Left renal pelvis (tissue), 4 donors: ENCODE measurements at regions not wholly inside any gene's neighbourhood (a gene's known extent, or its start where the extent isn't known, plus 50 kb on each side); places are given as distances from the start of the nearest gene placed in this dataset.
"Not testable (repeated sequence)": the region's sequence is repeated elsewhere in the genome, so short reads cannot be mapped to it uniquely, and the experiment has no call there.

ENCODE experiments used
- DNase-seq, 4 donors: peaks; one replicate each; pipeline ENCODE4 v3.0.0-alpha.2; 2013; ENCODE audit warnings: low read depth in 4 of 4, low spot score in 3 of 4

DNA sequence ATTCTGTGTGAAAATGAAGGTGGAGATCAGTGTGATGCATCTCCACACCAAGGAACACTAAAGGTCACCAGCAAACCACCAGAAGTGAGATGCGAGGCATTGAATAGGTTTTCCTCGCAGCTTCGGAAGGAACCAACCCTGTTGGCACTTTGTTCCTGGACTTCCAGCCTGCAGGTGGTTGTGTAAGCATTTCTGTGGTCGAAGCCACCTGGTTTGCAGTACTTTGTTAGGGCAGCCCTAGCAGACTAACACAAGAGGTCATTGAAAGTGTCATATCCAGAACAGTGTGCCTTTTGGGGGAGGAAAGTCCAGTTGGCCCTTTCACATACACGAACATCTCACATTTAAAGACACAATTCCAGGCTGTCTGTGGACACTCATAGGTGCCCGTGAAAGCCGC lies 237.2 kb upstream of the PLGLB1 start:
- not testable (repeated sequence) for DNase-seq

DNA sequence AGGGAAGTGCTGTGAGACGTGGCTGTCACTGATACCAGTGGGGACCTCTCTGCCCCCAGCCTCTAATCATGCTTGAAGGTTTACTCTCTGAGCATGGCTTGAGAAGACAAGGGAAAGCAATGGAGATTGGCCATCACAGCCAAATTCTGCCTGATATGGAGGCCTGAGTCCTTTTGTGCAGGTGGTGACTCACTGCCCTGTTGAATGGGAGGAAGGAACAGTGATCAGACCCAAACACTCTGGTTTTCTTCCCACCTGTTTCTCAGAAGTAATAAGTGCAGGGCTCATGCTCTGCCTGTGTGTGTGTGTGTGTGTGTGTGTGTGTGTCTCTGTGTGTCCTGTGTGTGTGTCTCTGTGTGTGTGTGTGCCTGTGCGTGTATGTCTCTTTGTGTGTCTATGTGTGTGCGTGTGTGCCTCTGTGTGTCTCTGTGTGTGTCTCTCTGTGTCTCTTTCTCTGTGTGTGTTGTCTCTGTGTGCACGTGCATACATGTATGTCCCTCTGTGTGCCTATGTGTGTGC lies 240.6 kb upstream of the PLGLB1 start:
- DNase-seq = not testable (repeated sequence)

DNA sequence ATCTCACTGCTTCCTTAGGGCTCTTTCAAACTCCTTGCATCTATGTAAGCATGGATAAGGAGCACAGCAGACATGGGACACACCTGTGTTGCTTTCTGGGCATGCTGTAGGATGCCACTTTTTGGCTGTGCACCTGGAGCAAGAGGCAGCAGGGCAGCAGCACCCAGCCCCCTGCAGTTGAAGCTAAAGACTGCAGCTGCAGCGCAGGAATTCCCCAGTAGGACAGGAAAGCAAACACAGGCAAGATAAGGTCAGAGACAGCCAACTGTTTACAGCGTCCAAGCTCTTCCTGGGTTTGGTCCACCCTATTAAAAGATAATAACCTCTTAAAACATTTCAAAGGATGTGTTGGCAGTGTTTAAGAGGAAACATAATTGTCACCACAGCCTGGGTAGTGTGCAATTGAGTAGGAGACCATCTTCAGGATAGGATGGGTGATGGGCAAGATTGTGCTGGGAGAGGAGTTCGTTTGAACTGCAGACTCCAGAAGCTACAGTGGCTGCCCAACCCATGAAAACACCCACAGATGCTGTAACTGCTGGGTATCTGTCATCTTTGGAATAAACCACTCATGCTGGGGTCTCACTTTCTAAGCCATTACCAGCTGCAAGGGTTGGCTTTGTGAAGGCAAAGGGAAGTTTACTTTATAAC lies 242.3 kb upstream of the PLGLB1 start:
- DNase-seq = not testable (repeated sequence)

DNA sequence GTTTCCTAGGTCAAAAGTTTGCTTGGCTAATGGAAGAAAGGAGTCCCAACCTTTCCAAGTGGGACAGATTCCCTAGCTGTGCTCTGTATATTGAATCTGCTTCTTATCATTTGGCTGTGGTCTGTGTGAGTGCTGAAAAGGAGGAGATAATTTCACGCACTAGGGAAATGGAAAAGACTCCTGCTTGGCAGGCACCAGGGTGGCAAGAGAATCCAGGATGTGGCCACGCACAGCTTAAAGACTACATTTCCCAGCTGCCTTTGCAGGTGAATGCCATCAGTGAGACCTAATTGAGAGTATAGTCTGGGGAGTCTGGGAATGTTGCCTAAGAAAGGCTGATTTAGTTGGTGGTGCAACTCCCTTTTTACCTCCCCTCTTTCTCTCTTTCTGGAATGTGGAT lies 253.5 kb upstream of the PLGLB1 start:
- DNase-seq = not testable (repeated sequence)

DNA sequence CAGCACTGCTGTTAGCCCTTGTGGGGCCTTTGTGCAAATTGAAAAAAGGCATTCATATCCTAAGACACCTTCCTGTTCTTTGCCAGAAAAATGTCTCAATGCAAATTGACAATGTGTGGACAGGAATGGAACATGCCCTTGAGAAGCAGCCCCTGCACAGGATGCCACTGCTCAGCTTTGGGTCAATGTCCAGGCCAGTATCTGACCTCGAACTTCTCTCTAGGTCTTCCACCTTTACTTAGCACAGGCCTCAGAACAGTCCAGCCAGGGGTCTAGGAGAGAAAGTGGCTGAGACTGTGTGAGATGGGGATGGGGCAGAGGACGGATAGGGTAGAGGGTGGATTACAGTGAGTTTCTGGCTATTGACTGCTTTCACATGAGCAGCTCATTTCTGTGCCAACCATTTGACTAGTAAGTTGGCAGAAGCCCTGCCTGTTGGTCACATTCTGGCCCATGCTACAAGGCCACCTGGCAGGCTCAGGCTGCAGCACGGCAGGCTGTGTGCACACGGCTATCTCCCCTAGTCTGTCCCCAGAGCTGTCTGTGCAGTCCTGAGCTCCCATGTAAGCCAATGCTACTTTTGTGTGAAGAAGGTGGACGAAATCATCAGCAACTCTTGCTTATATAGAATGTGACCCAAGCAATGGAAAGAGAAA lies 254.5 kb upstream of the PLGLB1 start:
- not testable (repeated sequence) for DNase-seq

DNA sequence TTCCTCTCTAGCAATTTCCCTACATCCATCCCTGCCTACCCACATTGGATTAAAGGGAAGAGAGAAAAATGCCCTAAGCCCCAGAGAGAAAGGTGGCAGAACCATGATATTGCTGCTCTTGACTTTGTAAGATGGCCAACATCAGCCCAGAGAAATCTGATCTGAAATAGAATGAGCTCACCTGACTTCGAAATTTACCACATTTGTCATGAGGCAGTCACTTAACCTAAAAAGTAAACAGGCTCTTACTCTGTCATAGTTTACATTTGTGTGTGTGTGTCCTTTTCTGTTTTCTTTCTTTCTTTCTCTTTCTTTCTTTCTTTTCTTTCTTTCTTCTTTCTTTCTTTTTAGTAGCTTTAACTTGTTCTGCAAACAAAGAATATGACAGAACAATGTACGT lies 255.0 kb upstream of the PLGLB1 start:
- not testable (repeated sequence) for DNase-seq

DNA sequence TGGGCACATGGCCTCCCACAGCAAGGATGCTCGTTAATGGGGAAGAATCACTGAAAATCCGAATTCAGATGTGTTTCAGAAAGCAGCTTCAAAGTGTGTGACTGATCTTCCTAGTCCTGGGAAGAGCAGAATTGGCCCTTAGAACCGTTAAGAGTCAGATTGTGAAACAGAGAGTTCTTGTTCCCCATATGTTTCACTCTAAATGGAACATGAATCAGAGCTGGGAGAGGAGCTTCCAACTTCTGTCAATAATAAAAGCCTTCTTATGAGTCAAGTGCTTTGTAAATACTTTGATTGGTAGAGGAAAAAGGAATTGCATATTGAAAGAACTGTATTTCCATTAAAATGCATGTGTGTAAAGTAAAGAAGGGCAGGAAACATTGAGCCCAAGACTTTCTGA lies 256.1 kb upstream of the PLGLB1 start:
- DNase-seq = not testable (repeated sequence)

DNA sequence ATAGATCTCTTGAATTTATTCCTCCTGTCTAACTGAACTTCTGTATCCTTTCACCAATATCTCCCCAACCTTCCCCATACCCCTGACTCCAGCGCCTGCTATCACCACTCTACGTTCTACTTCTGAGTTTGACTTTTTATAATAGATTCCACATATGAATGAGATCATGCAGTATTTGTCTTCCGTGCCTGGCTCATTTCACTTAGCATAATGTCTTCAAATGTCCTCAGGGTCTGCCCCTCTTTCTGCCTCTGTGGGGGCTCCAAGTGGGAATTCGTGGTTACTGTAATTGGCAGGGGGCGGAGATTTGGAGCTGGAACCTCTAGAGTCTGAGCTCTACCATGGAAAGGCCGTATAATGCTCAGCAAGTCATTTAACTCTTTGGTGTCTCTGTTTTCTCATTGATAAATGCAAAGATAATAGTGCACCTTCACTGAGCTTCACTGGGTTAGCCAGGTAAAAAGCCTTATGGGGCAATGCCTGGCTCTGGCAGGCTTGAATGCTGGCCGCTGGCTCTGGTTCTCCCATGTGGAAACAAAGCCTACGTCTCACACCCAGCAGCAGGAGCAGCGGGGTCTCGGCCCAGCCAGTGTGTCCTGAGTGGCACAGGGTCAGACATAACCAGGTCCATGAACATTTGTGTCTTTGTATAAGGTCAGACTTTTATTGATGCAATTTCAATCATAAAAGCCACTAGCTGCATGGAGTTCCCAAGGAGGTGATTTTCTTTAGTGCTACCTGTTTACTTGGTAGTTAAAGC lies 259.1 kb upstream of the PLGLB1 start:
- DNase-seq = not testable (repeated sequence)

DNA sequence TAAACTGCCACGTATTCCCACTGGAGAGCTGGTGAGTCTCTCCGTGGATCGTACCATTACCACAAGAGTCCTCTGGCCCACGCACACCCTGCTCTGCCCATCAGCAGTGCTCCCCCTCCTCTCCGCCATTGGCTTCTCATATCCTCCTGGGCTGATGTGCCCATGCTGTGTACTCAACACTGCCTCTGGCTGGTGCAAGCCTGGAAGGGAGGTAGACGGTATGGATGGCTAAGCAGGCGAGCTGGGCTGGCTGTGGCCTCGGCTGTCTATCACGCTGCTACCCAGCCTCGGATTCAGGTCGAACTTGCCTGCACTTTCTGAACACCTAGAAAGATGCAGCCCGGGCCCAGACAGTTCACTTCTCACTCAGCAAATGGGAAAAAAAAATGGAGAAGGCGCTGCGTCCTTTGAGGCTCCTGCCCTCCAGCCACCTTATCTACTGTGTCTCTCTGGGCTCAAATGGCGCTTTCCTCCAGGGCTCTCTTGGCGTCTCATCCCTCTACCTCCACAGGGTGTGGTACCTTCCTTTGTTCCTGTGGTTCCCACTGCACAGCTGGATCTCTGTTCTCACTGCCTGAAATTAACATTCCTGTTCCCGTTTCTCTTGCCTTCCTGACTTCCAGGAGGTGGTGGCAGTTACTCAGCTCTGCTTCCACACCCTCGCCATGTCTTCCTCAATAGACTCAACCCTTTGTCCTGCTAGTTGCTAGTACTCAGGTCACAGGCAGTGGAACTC lies 262.3 kb upstream of the PLGLB1 start:
- not testable (repeated sequence) for DNase-seq

DNA sequence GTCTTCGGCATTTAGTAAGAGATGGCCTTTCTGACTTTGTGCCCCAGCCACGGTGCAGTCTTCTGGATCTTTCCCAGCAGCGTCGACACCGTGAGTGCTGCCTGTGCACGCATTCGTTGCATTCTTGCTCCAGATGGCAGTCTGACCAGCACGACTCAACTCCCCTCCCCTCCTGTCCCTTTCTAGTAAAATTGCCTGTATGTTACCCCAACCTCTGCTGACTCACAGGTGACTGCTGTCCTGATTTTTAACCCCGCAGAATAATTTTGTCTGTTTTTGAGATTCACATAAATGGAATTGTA lies 262.8 kb upstream of the PLGLB1 start:
- not testable (repeated sequence) for DNase-seq

DNA sequence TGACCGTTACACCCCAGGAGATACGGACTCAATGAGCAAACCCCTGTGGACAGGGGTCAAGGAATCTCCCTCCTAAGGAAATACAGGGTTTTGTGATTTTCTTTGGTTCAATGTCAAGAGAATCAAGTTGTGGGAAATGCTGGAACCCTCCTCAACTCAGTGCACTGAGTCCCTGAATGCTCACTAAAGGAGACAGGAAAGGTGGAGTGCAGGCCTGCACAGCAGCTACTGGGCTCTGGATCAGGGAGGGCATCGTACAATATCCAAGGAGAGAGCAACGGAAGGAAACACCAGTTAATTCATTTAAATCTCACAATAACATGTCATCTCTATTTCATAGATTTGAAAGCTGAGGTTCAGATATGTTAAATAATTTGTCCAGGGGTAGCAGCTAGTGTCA lies 263.5 kb upstream of the PLGLB1 start:
- DNase-seq = not testable (repeated sequence)

DNA sequence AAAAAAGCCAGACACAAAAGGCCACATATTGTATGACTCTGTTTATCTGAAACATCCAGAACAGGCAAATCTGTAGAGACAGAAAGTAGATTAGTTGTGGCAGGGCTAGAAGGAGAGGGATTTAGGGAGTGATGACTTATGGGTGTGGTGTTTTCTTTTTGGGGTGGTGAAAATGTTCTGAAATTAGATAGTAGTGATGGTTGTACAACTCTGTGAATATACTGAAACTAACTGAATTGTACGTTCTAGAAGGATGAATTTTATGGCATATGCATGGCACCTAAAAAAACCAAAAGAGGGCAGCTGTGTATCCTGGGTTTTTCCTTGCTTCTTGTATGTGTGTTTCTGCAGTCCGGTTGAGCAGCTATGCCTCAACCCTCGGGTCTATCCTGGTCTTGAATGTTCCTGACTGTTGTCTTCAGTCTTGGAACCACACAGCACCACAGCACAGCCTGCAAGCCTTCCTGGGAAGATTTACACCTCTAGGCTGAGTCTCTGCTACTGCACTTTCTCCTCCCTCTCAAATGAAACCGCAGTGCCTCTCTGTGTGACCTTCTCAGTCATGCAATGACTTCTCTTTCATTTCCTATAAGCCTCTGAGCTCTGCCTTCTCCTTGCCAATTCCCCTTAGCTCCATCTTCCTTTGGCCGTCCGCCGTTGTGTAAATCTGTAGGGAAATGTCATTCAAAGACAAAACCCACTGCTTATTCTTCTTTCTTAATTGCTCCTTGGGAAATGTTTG lies 269.1 kb upstream of the PLGLB1 start:
- DNase-seq = not testable (repeated sequence)

DNA sequence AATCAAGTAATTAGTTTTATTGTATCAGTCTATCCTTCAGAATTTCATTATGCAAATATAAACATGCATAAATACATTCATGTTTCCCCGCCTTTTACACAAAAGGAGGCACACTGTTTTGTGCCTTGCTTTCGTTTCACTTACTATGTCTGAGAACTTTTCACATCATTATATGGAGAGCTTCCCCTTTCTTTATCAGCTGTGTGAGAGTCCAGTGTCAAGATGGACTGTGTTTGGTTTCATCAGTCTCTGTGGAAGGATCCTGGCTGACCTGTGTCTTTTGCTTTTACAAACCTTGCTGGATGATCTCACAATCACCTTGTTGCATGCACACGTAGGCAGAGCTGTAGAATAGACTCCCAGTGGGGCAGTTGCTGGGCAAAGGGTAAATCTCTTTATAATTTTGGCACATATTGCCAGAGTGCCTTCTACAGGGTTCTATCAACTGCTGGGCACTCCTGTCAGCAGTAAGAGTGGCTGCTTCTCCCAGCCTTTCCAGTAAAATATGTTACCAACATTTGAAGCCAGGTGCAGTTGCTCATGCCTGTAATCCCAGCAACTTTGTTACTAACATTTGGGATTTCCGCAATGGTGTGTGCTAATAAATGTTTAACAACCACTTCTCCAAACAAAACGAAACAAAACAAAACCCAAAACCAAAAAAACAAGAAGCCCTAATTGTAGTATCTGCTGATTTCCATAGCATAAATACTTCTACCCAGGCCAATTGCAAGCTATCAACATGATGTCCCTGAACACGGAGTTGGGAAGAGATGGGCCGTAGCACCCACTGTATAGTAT lies 270.0 kb upstream of the PLGLB1 start:
- DNase-seq = not testable (repeated sequence)

DNA sequence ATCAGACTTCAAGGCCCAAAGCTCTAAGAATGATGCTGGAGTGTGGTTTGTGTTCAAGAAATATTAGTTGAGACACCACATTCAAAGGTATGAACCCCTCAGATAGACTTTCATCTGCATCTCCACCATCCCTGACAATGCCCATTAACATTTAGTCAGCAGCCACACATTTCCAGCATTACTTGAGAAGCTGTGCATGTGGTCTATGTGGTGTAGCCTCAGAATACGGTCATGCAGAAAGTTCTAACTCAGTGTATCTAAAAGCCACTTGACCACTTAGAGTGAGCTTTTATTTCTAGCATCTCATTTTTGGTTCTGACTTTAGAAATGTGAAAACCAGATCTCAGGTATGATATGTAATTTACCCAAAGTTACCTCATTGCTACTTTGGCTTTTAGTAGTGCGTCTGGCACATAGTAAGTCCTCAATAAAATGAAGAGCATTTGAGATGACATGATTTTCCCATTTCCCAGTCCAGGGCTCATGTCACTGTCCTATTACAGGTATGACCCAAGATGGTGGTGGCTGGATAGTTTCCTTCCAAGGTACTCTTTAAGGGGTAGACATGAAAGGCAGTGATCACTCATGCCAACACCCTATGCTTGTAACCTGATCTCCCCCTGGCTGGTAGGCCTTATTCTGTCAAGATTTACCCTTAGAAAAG lies 272.4 kb upstream of the PLGLB1 start:
- DNase-seq = not testable (repeated sequence)

DNA sequence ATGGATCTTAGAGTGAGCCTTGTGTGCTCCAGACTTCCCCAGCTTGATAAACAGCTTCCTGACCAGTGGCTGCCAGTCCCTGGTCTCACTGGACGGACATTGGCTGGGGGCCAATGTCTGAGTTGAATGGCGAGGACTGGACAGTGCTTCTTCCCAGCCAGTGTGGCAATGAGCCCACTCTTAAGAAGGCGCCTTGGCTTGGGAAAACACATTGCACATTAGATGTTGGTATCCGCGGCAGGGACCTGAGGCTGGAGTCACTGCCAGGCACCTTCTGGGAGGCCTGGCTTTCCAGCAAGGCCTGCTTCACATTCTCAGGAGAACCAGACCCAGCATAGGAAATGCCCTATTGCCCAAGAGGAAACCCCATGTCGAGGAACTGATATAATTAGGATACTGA lies 273.5 kb upstream of the PLGLB1 start:
- not testable (repeated sequence) for DNase-seq

DNA sequence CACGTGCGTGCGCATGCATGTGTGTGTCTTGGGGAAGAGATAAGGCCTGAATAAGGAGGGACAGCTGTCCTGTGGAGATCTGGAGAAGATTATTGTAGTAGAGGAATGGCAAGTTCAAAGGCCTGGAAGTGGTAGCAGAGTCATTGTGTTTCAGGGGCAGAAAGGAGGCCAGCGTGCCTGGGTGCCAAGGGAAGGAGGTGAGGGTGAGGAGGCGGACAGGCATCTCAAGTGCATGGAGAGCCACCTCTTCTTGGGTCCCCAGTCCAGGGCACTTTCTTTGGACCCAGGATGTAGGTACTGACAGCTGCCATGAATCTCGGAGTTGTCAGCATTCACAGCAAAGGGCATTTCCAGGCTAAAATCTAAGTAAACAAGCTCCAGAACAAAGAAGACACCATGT lies 279.7 kb upstream of the PLGLB1 start:
- not testable (repeated sequence) for DNase-seq

DNA sequence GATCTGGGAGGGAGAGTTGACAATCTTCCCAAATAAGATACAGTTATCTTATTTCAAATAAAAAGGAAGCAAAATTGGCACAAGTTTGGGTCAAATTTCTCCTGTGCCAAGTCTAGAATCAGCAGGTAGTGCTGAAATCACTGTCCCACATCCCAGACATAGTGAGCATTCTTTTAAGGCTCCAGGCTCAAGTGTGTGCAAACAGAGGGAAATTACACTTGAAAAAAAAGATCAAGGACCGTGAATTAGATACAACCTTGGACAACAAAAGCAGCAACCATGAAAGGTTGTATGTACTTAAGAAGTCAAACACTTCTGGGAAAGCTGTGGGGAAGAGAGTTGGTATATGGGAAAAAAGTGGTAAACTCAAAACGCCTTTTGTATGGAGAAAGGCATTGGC lies 280.2 kb upstream of the PLGLB1 start:
- not testable (repeated sequence) for DNase-seq

DNA sequence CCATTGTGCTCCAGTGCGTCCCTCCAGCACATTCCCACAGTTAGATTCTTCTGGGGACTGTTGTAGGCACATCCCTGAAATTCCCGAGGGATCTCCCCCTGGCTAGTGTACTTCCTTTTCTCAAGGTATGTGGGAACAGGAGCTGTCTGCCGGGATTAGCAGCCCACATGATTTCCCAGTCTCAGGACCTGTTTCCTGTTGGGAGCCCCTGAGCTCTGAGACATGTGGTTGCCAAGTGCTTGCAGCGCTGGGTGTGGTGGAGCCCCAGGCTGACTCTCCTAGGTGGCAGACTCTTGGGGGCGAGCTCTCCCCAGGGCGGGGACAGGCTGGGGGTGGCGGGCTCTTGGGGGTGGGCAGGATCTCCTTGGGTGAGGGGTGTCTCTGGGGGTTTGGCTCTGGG lies 287.0 kb upstream of the PLGLB1 start:
- DNase-seq = not testable (repeated sequence)

DNA sequence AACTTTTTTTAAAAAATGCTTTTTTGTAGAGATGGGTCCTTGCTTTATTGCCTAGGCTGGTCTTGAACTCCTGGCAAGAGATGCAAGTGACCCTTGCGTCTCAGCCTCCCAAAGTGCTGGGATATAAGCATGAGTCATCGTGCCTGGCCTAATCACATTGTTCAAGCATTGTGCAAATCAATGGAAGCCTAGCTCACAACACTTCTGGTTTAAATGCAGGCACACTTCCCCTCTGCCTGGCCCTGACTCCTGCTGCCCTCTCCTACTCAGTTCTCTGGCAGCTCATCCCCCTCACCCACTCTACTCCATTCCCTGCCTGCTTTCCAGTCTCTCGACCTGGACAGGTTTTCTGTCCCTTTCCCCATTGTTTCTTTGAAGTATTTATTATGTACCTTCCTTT lies 288.1 kb upstream of the PLGLB1 start:
- DNase-seq = not testable (repeated sequence)
